ENCODE measurements at regions not wholly inside any gene's neighbourhood (a gene's known extent, or its start where the extent isn't known, plus 50 kb on each side); places are given as distances from the start of the nearest gene placed in this dataset.

DNA sequence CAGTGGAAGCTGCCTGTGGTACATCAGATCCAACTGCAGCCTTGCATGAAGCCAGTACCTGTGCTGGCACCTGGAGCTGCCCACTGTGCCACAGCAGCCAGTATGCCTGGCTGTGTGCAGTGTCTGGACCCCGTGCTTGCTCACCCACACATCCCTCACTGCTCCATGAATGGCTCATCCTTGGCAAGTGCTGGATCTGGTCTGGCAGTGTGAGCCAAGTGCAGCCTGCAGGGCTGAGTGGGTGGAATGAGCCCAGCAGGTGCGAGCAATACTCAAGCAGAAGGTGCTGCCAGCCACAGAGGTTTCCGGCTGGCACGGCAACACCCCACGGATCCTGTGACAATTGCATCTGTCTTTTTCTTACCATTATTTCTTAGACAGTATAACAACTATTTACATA, 488.2 kb upstream of the ROBO2 start:
- TF ChIP-seq CTCF (IDR thresholded peaks at IDR 0.05; ENCODE audit: low read depth, low read length, missing control alignments), result no peak
- DNase-seq, result no peak
- in situ Hi-C loops (cut with HindIII; ENCODE audit: low pct_ligation_motif_present, low sequenced_read_pairs), result no loop called here
- Histone ChIP-seq H3K27me3 (replicated peaks) (no peaks in the 10 kb centered on the region), H3K36me3 (replicated peaks) (no peaks in the 10 kb centered on the region), H3K4me3 (ENCODE audit: low read depth, low read length) (no peak overlapping the region), H3K27ac (no peak overlapping the region)

GRCh38 chr3:76552653-76553052, 487.2 kb upstream of the ROBO2 start:
- DNase-seq, result no peak
- Histone ChIP-seq H3K4me3 (ENCODE audit: low read depth, low read length) (no peak overlapping the region), H3K36me3 (replicated peaks) (no peaks in the 10 kb centered on the region), H3K27ac (no peak overlapping the region), H3K27me3 (replicated peaks) (no peaks in the 10 kb centered on the region)
- no peak for TF ChIP-seq CTCF (IDR thresholded peaks at IDR 0.05; ENCODE audit: low read depth, low read length, missing control alignments)
- in situ Hi-C loops (cut with HindIII; ENCODE audit: low pct_ligation_motif_present, low sequenced_read_pairs), result no loop called here

GRCh38 chr3:76554707-76555106, 485.2 kb upstream of the ROBO2 start:
- in situ Hi-C loops (cut with HindIII; ENCODE audit: low pct_ligation_motif_present, low sequenced_read_pairs), result no loop called here
- no peak for TF ChIP-seq CTCF (IDR thresholded peaks at IDR 0.05; ENCODE audit: low read depth, low read length, missing control alignments)
- H3K36me3 ChIP-seq (replicated peaks), result no peaks in the 10 kb centered on the region
- H3K4me3 ChIP-seq (ENCODE audit: low read depth, low read length), result no peak overlapping the region
- DNase-seq, result peak; percentile 71
- no peaks in the 10 kb centered on the region for H3K27me3 ChIP-seq (replicated peaks)
- no peak overlapping the region for H3K27ac ChIP-seq

DNA sequence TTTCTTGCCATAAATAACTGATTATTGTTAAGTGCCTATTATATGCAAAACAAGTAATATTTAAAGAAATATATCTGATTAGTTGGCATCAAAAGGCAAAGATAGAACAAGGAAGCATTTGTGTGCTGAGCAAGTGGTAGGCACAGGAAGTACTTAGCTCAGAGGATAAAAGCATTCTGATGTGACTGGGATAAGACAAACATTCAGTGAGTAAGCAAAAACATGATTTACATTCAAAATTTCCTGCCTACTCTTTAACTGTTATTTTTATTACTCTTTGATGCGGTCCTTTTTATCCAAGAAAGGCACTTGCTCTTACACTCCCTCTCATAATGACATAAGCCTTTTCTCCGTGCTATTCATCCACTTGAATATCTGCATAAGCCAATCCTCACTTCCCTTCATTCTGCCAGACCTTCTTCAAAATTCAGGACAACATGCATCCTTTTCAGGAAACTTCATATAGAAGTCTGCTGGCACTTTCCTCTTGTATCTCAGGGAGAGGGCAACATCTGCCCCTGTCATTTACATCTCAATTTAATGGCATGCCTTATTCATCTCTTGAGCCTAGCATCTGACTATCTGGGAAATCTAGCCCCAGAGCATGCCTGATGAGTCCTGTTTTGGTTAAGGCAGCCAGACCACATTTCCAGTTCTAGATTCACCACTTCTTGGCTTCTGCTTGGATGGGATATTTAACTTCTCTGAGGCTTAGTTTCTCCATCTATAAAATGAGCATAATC, 478.2 kb upstream of the ROBO2 start:
- no peaks in the 10 kb centered on the region for H3K27me3 ChIP-seq (replicated peaks)
- in situ Hi-C loops (cut with HindIII; ENCODE audit: low pct_ligation_motif_present, low sequenced_read_pairs), result no loop called here
- TF ChIP-seq CTCF (IDR thresholded peaks at IDR 0.05; ENCODE audit: low read depth, low read length, missing control alignments), result no peak
- no peak overlapping the region for H3K4me3 ChIP-seq (ENCODE audit: low read depth, low read length)
- no peak overlapping the region for H3K27ac ChIP-seq
- no peak for DNase-seq
- H3K36me3 ChIP-seq (replicated peaks), result no peaks in the 10 kb centered on the region

- no peak overlapping the region for H3K4me3 ChIP-seq (ENCODE audit: low read depth, low read length)
- in situ Hi-C loops (cut with HindIII; ENCODE audit: low pct_ligation_motif_present, low sequenced_read_pairs), result no loop called here
- no peaks in the 10 kb centered on the region for H3K36me3 ChIP-seq (replicated peaks)
- H3K27me3 ChIP-seq (replicated peaks), result no peaks in the 10 kb centered on the region
- no peak overlapping the region for H3K27ac ChIP-seq
- DNase-seq, result no peak
- no peak for TF ChIP-seq CTCF (IDR thresholded peaks at IDR 0.05; ENCODE audit: low read depth, low read length, missing control alignments)
Measured at GRCh38 chr3:76565496-76566210, 474.2 kb upstream of the ROBO2 start.

All from brain microvascular endothelial cell (primary cell).